GM13976 (cell line): ENCODE measurements at regions not wholly inside any gene's neighbourhood (a gene's known extent, or its start where the extent isn't known, plus 50 kb on each side); places are given as distances from the start of the nearest gene placed in this dataset.

Experiments
- DNase-seq: peaks from one replicate; pipeline ENCODE4 v3.0.0; 2012; ENCODE audit warnings: low spot score
- in situ Hi-C: fragments of 300-500 bp; cut with MboI; formaldehyde crosslinking; loops from one replicate; pipeline ENCODE4 v1.12.0; 2022; ENCODE audit warnings: low sequenced_read_pairs, mixed read lengths, inconsistent platforms; ENCODE audit not compliant: unreplicated experiment
- TF ChIP-seq, protein P1 (sequence below): IDR thresholded peaks from 2 replicates; pipeline ENCODE4 v1.5.1; 2012; ENCODE audit warnings: borderline replicate concordance, mild to moderate bottlenecking; ENCODE audit not compliant: insufficient read depth; ENCODE audit errors: extremely low read depth, missing control alignments, control extremely low read depth

DNA sequence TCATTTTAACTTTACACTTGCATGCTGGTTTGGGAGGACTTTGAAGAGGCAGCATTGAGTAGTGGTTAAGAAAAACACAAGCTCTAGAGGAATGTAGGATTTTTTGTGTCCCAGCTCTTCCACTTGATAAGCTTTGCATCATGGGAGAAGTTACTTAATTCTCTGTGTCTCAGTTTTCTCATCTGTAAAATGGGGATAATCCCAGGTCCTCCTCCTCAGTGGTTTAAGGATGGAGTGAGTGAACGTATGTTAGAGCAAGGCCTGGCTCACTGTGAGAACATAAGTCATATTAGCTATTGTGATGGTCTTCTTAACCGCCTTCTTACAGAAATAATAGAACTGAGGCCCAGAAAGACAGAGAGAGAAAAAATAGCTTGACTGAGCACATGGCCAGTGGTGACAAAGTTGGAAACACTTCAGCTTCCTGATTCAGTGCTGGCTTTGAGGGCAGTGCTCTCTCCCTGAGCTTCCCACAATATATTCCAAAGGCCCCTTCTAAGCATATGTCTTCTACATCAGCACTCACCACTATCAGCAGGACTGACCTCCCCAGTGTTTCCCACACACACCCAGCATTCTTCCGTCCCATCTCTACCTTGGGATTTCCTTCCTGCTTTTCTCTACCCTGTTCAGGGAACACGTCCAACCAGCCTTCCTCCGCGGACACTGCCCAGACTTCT, 214.9 kb upstream of the TNP1 start:
- no peak for DNase-seq
- in situ Hi-C loops, result no loop called here
- TF ChIP-seq, protein P1, sequence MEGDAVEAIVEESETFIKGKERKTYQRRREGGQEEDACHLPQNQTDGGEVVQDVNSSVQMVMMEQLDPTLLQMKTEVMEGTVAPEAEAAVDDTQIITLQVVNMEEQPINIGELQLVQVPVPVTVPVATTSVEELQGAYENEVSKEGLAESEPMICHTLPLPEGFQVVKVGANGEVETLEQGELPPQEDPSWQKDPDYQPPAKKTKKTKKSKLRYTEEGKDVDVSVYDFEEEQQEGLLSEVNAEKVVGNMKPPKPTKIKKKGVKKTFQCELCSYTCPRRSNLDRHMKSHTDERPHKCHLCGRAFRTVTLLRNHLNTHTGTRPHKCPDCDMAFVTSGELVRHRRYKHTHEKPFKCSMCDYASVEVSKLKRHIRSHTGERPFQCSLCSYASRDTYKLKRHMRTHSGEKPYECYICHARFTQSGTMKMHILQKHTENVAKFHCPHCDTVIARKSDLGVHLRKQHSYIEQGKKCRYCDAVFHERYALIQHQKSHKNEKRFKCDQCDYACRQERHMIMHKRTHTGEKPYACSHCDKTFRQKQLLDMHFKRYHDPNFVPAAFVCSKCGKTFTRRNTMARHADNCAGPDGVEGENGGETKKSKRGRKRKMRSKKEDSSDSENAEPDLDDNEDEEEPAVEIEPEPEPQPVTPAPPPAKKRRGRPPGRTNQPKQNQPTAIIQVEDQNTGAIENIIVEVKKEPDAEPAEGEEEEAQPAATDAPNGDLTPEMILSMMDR, result no peak

DNA sequence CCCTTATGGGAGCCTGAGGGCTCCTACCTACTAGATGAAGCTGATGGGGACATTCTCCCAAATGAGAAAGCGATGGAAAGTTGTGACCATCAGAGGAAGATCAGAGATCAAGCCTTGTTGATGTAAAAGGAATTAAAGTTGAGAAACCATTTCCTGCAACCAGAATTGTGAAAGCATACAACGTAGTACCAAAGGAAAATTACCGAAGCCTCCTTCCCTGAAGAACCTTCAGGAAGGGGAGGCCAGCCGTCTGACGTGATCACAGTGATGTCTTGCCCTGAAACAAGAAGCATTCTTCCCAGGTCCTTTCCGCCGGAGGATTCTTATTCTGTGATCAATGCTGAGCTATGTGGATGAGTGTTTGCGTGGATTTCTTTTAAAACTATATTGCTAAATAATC, 211.6 kb upstream of the TNP1 start:
- TF ChIP-seq, protein P1, result no peak
- no peak for DNase-seq
- in situ Hi-C loops, result no loop called here

DNA sequence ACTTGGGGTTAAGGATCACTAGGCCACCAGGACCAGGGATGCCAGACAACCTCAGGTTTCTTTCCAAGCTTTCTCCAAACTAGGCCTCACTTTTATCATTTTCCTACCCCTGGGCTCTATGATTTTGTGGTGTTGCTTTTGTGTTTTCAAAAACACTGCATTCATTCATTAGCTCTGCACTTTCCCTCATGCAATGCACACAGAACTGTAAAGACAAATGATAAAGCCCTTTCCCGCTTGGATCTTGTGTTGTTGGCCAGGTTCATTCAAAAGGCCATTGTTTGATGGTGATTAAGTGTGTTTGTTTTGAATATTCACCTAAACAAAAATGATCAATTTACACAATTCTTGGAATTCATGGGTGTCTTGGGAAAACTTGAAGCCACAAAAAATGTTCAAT, 210.7 kb upstream of the TNP1 start:
- in situ Hi-C loops, result no loop called here
- no peak for DNase-seq
- TF ChIP-seq, protein P1, result no peak

DNA sequence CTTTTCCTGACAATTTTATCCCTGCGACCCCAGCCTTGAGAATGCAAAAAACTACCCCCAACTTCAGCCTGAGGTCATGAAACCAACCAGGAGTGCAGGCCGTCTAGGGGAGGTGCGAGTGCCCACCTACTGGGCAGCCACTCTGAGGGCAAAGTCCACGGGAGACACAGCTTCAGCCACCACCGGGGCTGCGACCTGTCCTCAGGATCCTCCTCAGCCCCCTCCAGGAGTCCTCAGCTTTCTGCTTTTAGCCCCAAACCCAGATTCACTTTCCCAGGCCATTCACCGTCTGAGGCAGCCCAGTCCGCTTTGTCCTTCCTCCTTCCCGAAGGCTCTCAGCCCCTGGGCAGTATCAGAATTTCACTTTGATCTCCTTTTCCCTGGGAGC, 210.2 kb upstream of the TNP1 start:
- no peak for DNase-seq
- in situ Hi-C loops, result no loop called here
- TF ChIP-seq, protein P1, result no peak

DNA sequence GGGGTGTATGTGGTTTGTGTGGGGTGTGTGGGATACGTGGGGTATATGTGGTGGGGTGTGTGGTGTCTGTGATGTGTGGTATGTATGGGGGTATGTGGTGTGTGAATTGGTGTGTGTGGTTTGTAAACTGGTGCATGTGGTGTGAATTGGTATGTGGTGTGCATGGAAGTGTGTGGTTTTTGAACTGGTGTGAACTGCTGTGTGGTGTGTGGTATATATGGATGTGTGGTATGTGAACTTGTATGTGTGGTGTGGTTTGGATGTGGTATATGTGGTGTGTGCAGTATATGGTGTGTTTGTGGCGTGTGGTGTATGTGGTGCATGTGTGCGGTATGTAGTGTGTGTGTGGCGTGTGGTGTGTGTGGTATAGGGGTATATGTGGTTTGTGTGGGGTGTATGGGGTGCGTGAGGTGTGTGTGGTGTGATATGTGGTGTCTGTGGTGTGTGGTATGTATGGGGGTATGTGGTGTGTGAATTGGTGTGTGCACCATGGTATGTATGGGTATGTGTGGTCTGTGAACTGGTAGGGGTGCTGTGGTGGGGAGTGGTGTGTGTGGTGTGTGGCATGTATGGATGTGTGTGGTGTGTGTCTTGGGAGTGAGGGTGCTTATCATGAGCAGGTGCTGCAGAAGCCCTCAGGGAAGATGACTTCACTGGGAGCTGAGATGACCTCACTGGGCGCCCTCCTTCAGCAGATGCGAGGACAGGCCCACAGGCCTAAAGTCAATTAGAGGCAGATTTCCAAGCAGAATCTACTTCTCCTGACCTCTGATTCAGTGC, 209.6 kb upstream of the TNP1 start:
- in situ Hi-C loops, result no loop called here
- TF ChIP-seq, protein P1, result no peak
- no peak for DNase-seq

DNA sequence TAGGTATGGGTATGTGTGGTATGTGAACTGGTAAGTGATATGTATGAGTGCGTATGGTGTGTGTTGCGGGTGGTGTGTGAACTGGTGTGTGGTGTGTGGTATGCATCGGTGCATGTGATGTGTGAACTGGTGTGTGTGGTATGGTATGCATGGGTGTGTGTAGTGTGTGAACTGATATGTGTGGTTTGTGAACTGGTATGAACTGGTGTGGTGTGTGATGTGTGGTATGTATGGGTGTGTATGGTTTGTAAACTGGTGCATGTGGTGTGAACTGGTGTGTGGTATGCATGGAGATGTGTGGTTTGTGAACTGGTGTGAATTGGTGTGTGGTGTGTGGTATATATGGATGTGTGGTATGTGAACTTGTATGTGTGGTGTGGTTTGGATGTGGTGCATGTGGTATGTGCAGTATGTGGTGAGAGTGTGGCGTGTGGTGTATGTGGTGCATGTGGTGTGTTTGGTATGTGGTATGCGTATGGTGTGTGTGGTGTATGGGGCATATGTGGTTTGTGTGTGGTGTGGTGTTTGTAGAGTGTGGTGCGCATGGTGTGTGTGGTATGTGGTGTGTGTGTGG, 208.9 kb upstream of the TNP1 start:
- TF ChIP-seq, protein P1, result no peak
- DNase-seq, result no peak
- in situ Hi-C loops, result no loop called here
